Psoas muscle (tissue), 7 donors: ENCODE measurements at regions not wholly inside any gene's neighbourhood (a gene's known extent, or its start where the extent isn't known, plus 50 kb on each side); places are given as distances from the start of the nearest gene placed in this dataset.

Experiments
- ATAC-seq, 4 donors: fragments of 200-7000 bp; cut with Tn5 transposase; one replicate each; pipeline ENCODE4 v1.9.1; 2020; ENCODE audit warnings: moderate library complexity in 3 of 4, mild to moderate bottlenecking in 2 of 4
- DNase-seq, 2 donors: peaks; one replicate each; pipeline ENCODE4 v3.0.0-alpha.2; 2020
- H3K27ac ChIP-seq: fragments of 200-600 bp; one replicate; pipeline ENCODE4 v1.8.0; 2022
- H3K27me3 ChIP-seq, 3 donors: fragments of 200-600 bp in 1 of 3; one replicate each; pipeline versions ENCODE4 v1.6.1 to v1.8.0; 2013 to 2022; ENCODE audit warnings: low read length in 2 of 3, mild to moderate bottlenecking in 2 of 3, moderate library complexity in 1 of 3; ENCODE audit not compliant: insufficient read depth in 3 of 3
- H3K36me3 ChIP-seq, 2 donors: fragments of 200-600 bp in 1 of 2; one replicate each; pipeline versions ENCODE4 v1.6.1 to v1.8.0; 2013 to 2022; ENCODE audit warnings: low read depth in 1 of 2, mild to moderate bottlenecking in 1 of 2, moderate library complexity in 1 of 2; ENCODE audit not compliant: insufficient read depth in 1 of 2
- H3K4me1 ChIP-seq: fragments of 200-600 bp; one replicate; pipeline ENCODE4 v1.8.0; 2022
- H3K4me3 ChIP-seq: fragments of 200-600 bp; one replicate; pipeline ENCODE4 v1.8.0; 2022; ENCODE audit warnings: mild to moderate bottlenecking
- H3K9me3 ChIP-seq: fragments of 200-600 bp; one replicate; pipeline ENCODE4 v1.8.0; 2022
- WGBS, 3 donors: extraction: QIAGEN DNeasy Blood & Tissue Kit; methylation state at CpG; one replicate each; pipeline versions ENCODE4 v1.1.6 to v1.1.7; 2013; 5-methylcytosine and 5-hydroxymethylcytosine counted together
- intact Hi-C, 2 donors: fragments of 100-400 bp; cut with DNase I; formaldehyde crosslinking; loops; one replicate each; pipeline versions ENCODE4 v1.11.0 to v1.14.2; 2022
- TF ChIP-seq, protein P1 (sequence below): fragments of 200-600 bp; IDR thresholded peaks from one replicate; pipeline ENCODE4 v1.8.0; 2022; ENCODE audit warnings: antibody characterized with exemption
- donor health status: healthy with polysubstance abuse.
- donor health status: DM: no; HTN: no; CAD: no; lungs with moderate emphysema.
- donor health status: Bipolar disorder and iron deficiency.
- donor health status: healthy.
- donor health status: DM: yes; HTN: yes; CAD: no.
- donor health status: DM: no; HTN: no; CAD: no.
- donor health status: DM: yes; HTN: yes; CAD: no.

DNA sequence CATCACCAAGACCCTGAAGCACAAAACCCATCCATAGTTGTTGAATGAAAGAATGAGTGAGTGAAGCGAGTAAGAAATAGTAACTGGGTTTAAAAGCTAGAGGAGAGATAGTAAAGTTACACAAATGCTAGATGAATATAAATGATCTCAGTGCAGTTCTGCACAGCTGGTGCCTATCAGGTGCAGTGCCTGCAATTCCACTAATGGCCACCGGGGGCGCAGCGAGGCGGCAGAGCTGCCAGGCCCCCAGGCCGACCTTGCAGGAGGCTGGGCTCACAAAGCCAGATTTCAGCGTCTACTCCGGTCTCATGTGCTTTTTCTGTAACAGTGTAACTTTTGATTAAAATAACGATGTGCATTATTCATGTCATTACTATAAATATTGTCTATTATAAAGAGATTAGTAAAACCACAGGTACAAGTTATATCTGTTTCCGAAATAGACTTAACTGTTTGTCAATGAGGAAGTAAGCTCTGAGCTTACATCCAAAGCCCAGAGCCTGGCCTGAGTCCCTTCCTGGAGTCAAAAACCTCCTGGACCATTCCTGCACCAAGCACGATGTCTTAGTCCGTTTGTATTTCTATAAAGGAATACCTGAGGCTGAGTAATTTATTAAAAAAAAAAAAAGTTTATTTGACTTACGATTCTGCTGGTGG is 477.6 kb downstream of the NPHP4 start:
- no peaks in the 10 kb centered on the region for H3K4me1 ChIP-seq
- TF ChIP-seq, protein P1, sequence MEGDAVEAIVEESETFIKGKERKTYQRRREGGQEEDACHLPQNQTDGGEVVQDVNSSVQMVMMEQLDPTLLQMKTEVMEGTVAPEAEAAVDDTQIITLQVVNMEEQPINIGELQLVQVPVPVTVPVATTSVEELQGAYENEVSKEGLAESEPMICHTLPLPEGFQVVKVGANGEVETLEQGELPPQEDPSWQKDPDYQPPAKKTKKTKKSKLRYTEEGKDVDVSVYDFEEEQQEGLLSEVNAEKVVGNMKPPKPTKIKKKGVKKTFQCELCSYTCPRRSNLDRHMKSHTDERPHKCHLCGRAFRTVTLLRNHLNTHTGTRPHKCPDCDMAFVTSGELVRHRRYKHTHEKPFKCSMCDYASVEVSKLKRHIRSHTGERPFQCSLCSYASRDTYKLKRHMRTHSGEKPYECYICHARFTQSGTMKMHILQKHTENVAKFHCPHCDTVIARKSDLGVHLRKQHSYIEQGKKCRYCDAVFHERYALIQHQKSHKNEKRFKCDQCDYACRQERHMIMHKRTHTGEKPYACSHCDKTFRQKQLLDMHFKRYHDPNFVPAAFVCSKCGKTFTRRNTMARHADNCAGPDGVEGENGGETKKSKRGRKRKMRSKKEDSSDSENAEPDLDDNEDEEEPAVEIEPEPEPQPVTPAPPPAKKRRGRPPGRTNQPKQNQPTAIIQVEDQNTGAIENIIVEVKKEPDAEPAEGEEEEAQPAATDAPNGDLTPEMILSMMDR: peak; percentile 100
- no peak overlapping the region for H3K4me3 ChIP-seq
- peak in 2 of 4 donors; percentile 56 to 70 for ATAC-seq
- peak; percentile 59 to 76 for DNase-seq
- no peaks in the 10 kb centered on the region for H3K9me3 ChIP-seq
- intact Hi-C loops: loop anchor here in 1 of 2 donors (5.0 to 10.0 kb wide), 2 partner anchors 230 to 458 kb away; no protein-coding TSS in a partner anchor
- WGBS, 3 donors: 23 to 26% (median 23%) methylated on average over 13 of the region's 13 CpGs
- H3K27ac ChIP-seq: no peak overlapping the region
- H3K27me3 ChIP-seq: peaks cover 0 to 8% (median 6%) of the 10 kb centered on the region in 3 donors
- no peaks in the 10 kb centered on the region for H3K36me3 ChIP-seq

DNA sequence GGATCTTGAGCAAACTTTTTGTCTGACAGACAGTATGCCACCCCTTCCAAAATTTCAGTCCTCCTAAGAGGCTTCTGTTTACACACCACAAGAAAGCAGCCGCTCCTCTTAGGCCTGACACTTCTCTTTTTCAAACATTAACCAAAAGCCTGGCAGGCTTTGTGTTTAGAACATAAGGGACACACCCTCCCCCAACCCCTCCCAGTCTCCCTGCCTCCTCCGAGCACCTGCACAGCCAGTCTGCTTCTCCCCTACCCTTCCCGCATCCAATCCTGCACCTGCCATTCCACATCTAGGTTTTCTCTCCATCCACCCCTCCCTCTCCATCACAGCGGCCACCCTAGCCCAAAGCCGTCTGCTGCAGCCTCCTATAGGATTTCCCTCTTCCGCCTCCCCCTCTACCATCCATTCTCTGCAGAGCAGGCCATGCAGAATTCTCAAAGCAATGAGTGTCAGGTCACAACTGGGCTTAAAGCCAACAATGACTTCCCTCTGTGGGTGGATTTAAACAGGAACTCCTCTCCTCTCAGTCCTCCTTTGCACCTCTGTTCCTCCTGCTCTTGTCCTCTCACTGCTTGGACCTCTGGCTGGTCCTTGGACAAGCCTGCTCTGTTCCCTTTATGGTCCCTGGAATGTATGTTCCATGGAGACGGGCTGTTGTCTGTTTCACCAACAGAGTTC is 478.2 kb downstream of the NPHP4 start:
- intact Hi-C loops: loop anchor here in 1 of 2 donors (5.0 to 10.0 kb wide), 2 partner anchors 231 to 458 kb away; no protein-coding TSS in a partner anchor
- TF ChIP-seq, protein P1: no peak
- DNase-seq (no peak), ATAC-seq (no peak)
- Histone ChIP-seq H3K36me3 (no peaks in the 10 kb centered on the region), H3K9me3 (no peaks in the 10 kb centered on the region), H3K4me3 (no peak overlapping the region), H3K27ac (no peak overlapping the region), H3K27me3 (peaks cover 0 to 8% (median 6%) of the 10 kb centered on the region in 3 donors), H3K4me1 (no peaks in the 10 kb centered on the region)
- 46 to 55% (median 47%) methylated on average over 7 of the region's 7 CpGs for whole genome bisulfite sequencing, 3 donors

DNA sequence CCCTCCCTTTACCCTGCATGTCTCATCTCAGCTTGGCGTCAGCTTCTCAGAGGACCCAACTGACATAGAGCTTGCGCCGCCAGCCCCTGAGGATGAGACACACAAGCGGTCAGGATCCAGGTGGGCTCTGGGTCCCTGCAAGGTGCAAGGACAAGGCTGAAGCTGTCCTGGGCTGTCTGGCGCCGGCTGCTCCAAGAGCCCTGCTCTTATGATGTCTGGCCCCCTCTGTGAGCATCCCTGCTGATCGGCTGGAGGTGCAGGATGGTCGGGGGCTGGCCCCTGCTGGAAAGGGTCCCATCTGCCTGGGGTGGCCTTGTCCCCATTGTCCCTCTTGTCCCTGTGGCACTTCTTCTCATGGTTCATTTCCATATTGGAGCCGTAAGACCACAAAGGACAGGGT is 479.0 kb downstream of the NPHP4 start:
- ATAC-seq (no peak), DNase-seq (no peak)
- intact Hi-C loops: loop anchor here in 1 of 2 donors (5.0 to 10.0 kb wide), 2 partner anchors 232 to 459 kb away; no protein-coding TSS in a partner anchor
- Histone ChIP-seq H3K9me3 (no peaks in the 10 kb centered on the region), H3K4me3 (no peak overlapping the region), H3K27me3 (peaks cover 0 to 8% (median 6%) of the 10 kb centered on the region in 3 donors), H3K4me1 (no peaks in the 10 kb centered on the region), H3K36me3 (no peaks in the 10 kb centered on the region), H3K27ac (no peak overlapping the region)
- TF ChIP-seq, protein P1: no peak
- WGBS, 3 donors: 91 to 95% (median 93%) methylated on average over 9 of the region's 9 CpGs

DNA sequence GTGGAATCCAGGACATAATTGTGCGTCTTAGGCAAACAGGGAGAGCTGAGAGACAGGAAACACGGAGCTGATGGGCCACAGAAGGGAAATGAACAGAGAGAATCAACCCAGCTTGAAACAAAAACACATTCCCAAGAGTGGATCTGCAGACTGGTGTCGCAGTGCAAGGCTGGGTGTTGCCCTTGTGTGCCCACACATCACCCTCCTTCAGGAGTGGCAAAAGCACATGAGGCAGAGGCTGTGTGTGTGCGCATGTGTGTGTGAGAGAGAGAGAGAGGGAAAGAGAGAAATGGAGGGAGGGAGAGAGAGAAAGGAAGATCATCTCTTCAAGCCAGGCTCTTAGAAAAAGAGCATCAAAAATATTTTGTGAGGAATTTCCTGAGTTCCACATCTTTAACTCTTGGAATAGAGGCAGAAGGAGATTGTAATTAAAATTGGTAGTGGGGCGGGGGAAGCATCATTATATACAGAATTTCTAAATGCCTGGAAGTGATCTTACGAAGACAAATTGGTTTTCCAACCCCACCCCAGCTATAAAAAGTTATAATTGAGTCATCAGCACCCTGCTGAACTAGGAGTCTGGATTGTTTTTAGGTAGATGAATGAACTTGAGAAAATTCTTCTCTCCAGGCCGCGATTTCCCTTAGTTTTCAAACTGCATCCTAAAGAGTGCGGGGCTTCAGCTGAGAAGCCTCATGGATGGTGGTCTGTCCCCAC is 480.7 kb downstream of the NPHP4 start:
- DNase-seq: no peak
- intact Hi-C loops: loop anchor here (1.0 to 10.0 kb wide), 3 partner anchors 233 to 464 kb away; no protein-coding TSS in a partner anchor
- TF ChIP-seq, protein P1: no peak
- Histone ChIP-seq H3K27ac (no peak overlapping the region), H3K36me3 (no peaks in the 10 kb centered on the region), H3K9me3 (no peaks in the 10 kb centered on the region), H3K27me3 (peaks cover 0 to 8% (median 0%) of the 10 kb centered on the region in 3 donors), H3K4me3 (no peak overlapping the region), H3K4me1 (no peaks in the 10 kb centered on the region)
- ATAC-seq: no peak
- 84 to 87% (median 85%) methylated on average over 9 of the region's 9 CpGs for WGBS, 3 donors
